HEK293 (cell line): ENCODE measurements at regions not wholly inside any gene's neighbourhood (a gene's known extent, or its start where the extent isn't known, plus 50 kb on each side); places are given as distances from the start of the nearest gene placed in this dataset.

ENCODE experiments used
- BCL11A ChIP-seq: fragments of 450-650 bp; formaldehyde crosslinking; IDR thresholded peaks from 2 replicates; pipeline ENCODE4 v1.5.1; 2016; ENCODE audit warnings: low read depth, missing biosample characterization, missing genetic modification characterization
- CTCF ChIP-seq: fragments of 450-650 bp; formaldehyde crosslinking; IDR thresholded peaks from 2 replicates; pipeline ENCODE4 v1.5.1; 2016; ENCODE audit warnings: missing biosample characterization, missing genetic modification characterization
- KLF8 ChIP-seq: fragments of 450-650 bp; formaldehyde crosslinking; IDR thresholded peaks from 2 replicates; pipeline ENCODE4 v1.5.1; 2016; ENCODE audit warnings: missing biosample characterization, missing genetic modification characterization
- REST ChIP-seq: fragments of 450-650 bp; formaldehyde crosslinking; IDR thresholded peaks from 2 replicates; pipeline ENCODE4 v1.5.1; 2016; ENCODE audit warnings: missing biosample characterization, missing genetic modification characterization
- ZFP41 ChIP-seq: fragments of 450-650 bp; formaldehyde crosslinking; IDR thresholded peaks from 2 replicates; pipeline ENCODE4 v1.5.1; 2016; ENCODE audit warnings: missing biosample characterization, missing genetic modification characterization, borderline replicate concordance
- ZNF121 ChIP-seq: fragments of 450-650 bp; formaldehyde crosslinking; IDR thresholded peaks from 2 replicates; pipeline ENCODE4 v1.5.1; 2016; ENCODE audit warnings: missing biosample characterization, missing genetic modification characterization
- ZNF175 ChIP-seq: fragments of 450-650 bp; formaldehyde crosslinking; IDR thresholded peaks from 2 replicates; pipeline ENCODE4 v1.5.1; 2016; ENCODE audit warnings: missing biosample characterization, missing genetic modification characterization
- ZNF23 ChIP-seq: fragments of 450-650 bp; formaldehyde crosslinking; IDR thresholded peaks from 2 replicates; pipeline ENCODE4 v1.5.1; 2016; ENCODE audit warnings: missing biosample characterization, missing genetic modification characterization, borderline replicate concordance
- ZNF626 ChIP-seq: fragments of 450-650 bp; sonication (Bioruptor Pico); formaldehyde crosslinking; IDR thresholded peaks from 2 replicates; pipeline ENCODE4 v1.5.1; 2018; ENCODE audit warnings: missing biosample characterization, missing genetic modification characterization, inconsistent platforms
- ZNF639 ChIP-seq: fragments of 450-650 bp; formaldehyde crosslinking; IDR thresholded peaks from 2 replicates; pipeline ENCODE4 v1.5.1; 2016; ENCODE audit warnings: missing biosample characterization, missing genetic modification characterization

GRCh38 chr20:53800418-53800817, 206.8 kb upstream of the ZNF217 start:
- TF ChIP-seq REST (no peak), ZFP41 (tag by site-specific recombination) (no peak), ZNF175 (tag by site-specific recombination) (no peak), CTCF (tag by site-specific recombination) (no peak), ZNF23 (no peak), ZNF639 (tag by site-specific recombination) (no peak), BCL11A (no peak), KLF8 (tag by site-specific recombination) (no peak), ZNF626 (tag by site-specific recombination) (no peak), ZNF121 (no peak)
